Mesenchymal stem cell (in vitro differentiated cells and primary cell): ENCODE measurements at regions not wholly inside any gene's neighbourhood (a gene's known extent, or its start where the extent isn't known, plus 50 kb on each side); places are given as distances from the start of the nearest gene placed in this dataset.

Source experiments
- DNase-seq: peaks from one replicate; pipeline ENCODE4 v3.0.0-alpha.2; 2013
- H2AFZ ChIP-seq: one replicate; pipeline ENCODE4 v1.6.1; 2013; ENCODE audit warnings: low read depth, mild to moderate bottlenecking, control low read depth, inconsistent platforms, low read length, moderate library complexity
- H2AK5ac ChIP-seq: 2 replicates; pipeline ENCODE4 v1.6.1; 2013; ENCODE audit warnings: low read length, moderate library complexity, mild to moderate bottlenecking, inconsistent platforms; ENCODE audit not compliant: severe bottlenecking
- H2BK120ac ChIP-seq: one replicate; pipeline ENCODE4 v1.6.1; 2013; ENCODE audit warnings: low read depth, mild to moderate bottlenecking, inconsistent platforms, low read length, moderate library complexity
- H2BK12ac ChIP-seq, 2 experiments: one replicate each; pipeline ENCODE4 v1.6.1; 2013; ENCODE audit warnings: inconsistent platforms in 2 of 2, low read length in 2 of 2, mild to moderate bottlenecking in 2 of 2, moderate library complexity in 2 of 2, control low read depth in 1 of 2
- H2BK15ac ChIP-seq: one replicate; pipeline ENCODE4 v1.6.1; 2013; ENCODE audit warnings: mild to moderate bottlenecking, low read depth, inconsistent platforms; ENCODE audit not compliant: poor library complexity, severe bottlenecking
- H2BK5ac ChIP-seq: 2 replicates; pipeline ENCODE4 v1.6.1; 2013; ENCODE audit warnings: low read depth, mild to moderate bottlenecking, low read length, control low read depth, inconsistent platforms; ENCODE audit not compliant: poor library complexity, severe bottlenecking
- H3K14ac ChIP-seq, 2 experiments: one replicate each; pipeline ENCODE4 v1.6.1; 2013; ENCODE audit warnings: inconsistent platforms in 2 of 2, low read length in 2 of 2, control low read depth in 1 of 2, mild to moderate bottlenecking in 1 of 2, moderate library complexity in 1 of 2
- H3K18ac ChIP-seq, 2 experiments: one replicate each; pipeline ENCODE4 v1.6.1; 2013; ENCODE audit warnings: inconsistent platforms in 2 of 2, low read length in 2 of 2, control low read depth in 1 of 2, low read depth in 1 of 2, mild to moderate bottlenecking in 1 of 2
- H3K23ac ChIP-seq, 2 experiments: one replicate each; pipeline ENCODE4 v1.6.1; 2013; ENCODE audit warnings: inconsistent platforms in 2 of 2, low read length in 2 of 2, mild to moderate bottlenecking in 2 of 2, moderate library complexity in 2 of 2, control low read depth in 1 of 2
- H3K27ac ChIP-seq: 2 replicates; pipeline ENCODE4 v1.5.1; 2013; ENCODE audit warnings: mild to moderate bottlenecking, moderate library complexity, low read length, control low read depth, inconsistent platforms; ENCODE audit not compliant: poor library complexity, severe bottlenecking
- H3K27me3 ChIP-seq, 2 experiments: 2 replicates each; pipeline versions ENCODE4 v1.6.1 to v1.7.0; 2013; ENCODE audit warnings: low read length in 2 of 2, mild to moderate bottlenecking in 2 of 2, moderate library complexity in 2 of 2, control low read depth in 1 of 2, inconsistent platforms in 1 of 2; ENCODE audit not compliant: control insufficient read depth in 1 of 2, insufficient read depth in 1 of 2
- H3K36me3 ChIP-seq, 2 experiments: 2 replicates each; pipeline versions ENCODE4 v1.6.1 to v1.7.0; 2013; ENCODE audit warnings: low read length in 2 of 2, control low read depth in 1 of 2, inconsistent platforms in 1 of 2, low read depth in 1 of 2, mild to moderate bottlenecking in 1 of 2; ENCODE audit not compliant: insufficient read depth in 2 of 2, control insufficient read depth in 1 of 2
- H3K4ac ChIP-seq, 2 experiments: one replicate each; pipeline ENCODE4 v1.6.1; 2013; ENCODE audit warnings: inconsistent platforms in 2 of 2, low read length in 2 of 2, mild to moderate bottlenecking in 2 of 2, moderate library complexity in 2 of 2, control low read depth in 1 of 2, low read depth in 1 of 2
- H3K4me1 ChIP-seq: 2 replicates; pipeline ENCODE4 v1.6.1; 2013; ENCODE audit warnings: low read depth, low read length, control low read depth; ENCODE audit not compliant: control insufficient read depth, insufficient read depth
- H3K4me2 ChIP-seq: 2 replicates; pipeline ENCODE4 v1.6.1; 2013; ENCODE audit warnings: low read length, mild to moderate bottlenecking, inconsistent platforms; ENCODE audit not compliant: poor library complexity, severe bottlenecking
- H3K4me3 ChIP-seq, 2 experiments: 2 replicates each; pipeline versions ENCODE4 v1.5.1 to v1.7.0; 2013; ENCODE audit warnings: low read length in 2 of 2, mild to moderate bottlenecking in 2 of 2, control low read depth in 1 of 2, low read depth in 1 of 2; ENCODE audit not compliant: insufficient read depth in 1 of 2
- H3K79me1 ChIP-seq: replicated peaks from 2 replicates; pipeline ENCODE4 v1.6.1; 2013; ENCODE audit warnings: mild to moderate bottlenecking, control low read depth, low read length, inconsistent platforms; ENCODE audit not compliant: poor library complexity, severe bottlenecking
- H3K9ac ChIP-seq: 2 replicates; pipeline ENCODE4 v1.7.0; 2013; ENCODE audit warnings: mild to moderate bottlenecking, low read length, moderate library complexity
- H3K9me3 ChIP-seq: 2 replicates; pipeline ENCODE4 v1.7.0; 2013; ENCODE audit warnings: mild to moderate bottlenecking, low read length; ENCODE audit not compliant: control insufficient read depth
- H4K8ac ChIP-seq: one replicate; pipeline ENCODE4 v1.6.1; 2013; ENCODE audit warnings: inconsistent platforms, mild to moderate bottlenecking, low read length, moderate library complexity
- H4K91ac ChIP-seq: one replicate; pipeline ENCODE4 v1.6.1; 2013; ENCODE audit warnings: mild to moderate bottlenecking, low read length, inconsistent platforms
- WGBS: methylation state at CpG from one replicate; pipeline ENCODE4 v1.1.7; 2013; ENCODE audit warnings: mixed read lengths; 5-methylcytosine and 5-hydroxymethylcytosine counted together

- Histone ChIP-seq H3K18ac (no peak overlapping the region), H4K8ac (no peak overlapping the region), H3K14ac (no peak overlapping the region), H3K23ac (no peak overlapping the region), H3K27ac (no peak overlapping the region), H3K9ac (no peak overlapping the region), H3K27me3 (no peaks in the 10 kb centered on the region), H3K36me3 (no peaks in the 10 kb centered on the region), H2BK120ac (no peak overlapping the region), H4K91ac (peak overlapping the region; percentile 45), H2BK12ac (no peak overlapping the region), H3K4me3 (no peak overlapping the region), H3K9me3 (no peaks in the 10 kb centered on the region), H3K4ac (no peak overlapping the region), H2AK5ac (no peak overlapping the region), H2BK5ac (no peak overlapping the region), H2BK15ac (no peak overlapping the region), H3K4me1 (peaks cover 1% of the 10 kb centered on the region), H3K79me1 (no peaks in the 10 kb centered on the region), H3K4me2 (no peak overlapping the region), H2AFZ (no peak overlapping the region)
- DNase-seq = no peak
- 87% methylated on average over 20 of the region's 20 CpGs for WGBS
These were observed 103.9 kb upstream of the C1orf174 start for GRCh38 chr1:4003846-4004505.

GRCh38 chr1:4004635-4005430, 104.8 kb upstream of the C1orf174 start:
- H3K4me1 ChIP-seq = peaks cover 1% of the 10 kb centered on the region
- H3K36me3 ChIP-seq = no peaks in the 10 kb centered on the region
- no peaks in the 10 kb centered on the region for H3K9me3 ChIP-seq
- H3K14ac ChIP-seq = no peak overlapping the region
- no peak overlapping the region for H3K4me3 ChIP-seq
- no peak overlapping the region for H3K4me2 ChIP-seq
- no peak overlapping the region for H3K23ac ChIP-seq
- H3K4ac ChIP-seq = no peak overlapping the region
- no peak overlapping the region for H2AFZ ChIP-seq
- no peak overlapping the region for H2BK12ac ChIP-seq
- H4K91ac ChIP-seq = no peak overlapping the region
- H3K27me3 ChIP-seq = no peaks in the 10 kb centered on the region
- no peak overlapping the region for H2BK120ac ChIP-seq
- H4K8ac ChIP-seq = no peak overlapping the region
- H3K27ac ChIP-seq = no peak overlapping the region
- H2BK5ac ChIP-seq = no peak overlapping the region
- WGBS = 85% methylated on average over 17 of the region's 17 CpGs
- H3K79me1 ChIP-seq = no peaks in the 10 kb centered on the region
- no peak overlapping the region for H3K18ac ChIP-seq
- no peak for DNase-seq
- no peak overlapping the region for H2AK5ac ChIP-seq
- H3K9ac ChIP-seq = no peak overlapping the region
- no peak overlapping the region for H2BK15ac ChIP-seq

GRCh38 chr1:4005431-4005830, 105.4 kb upstream of the C1orf174 start:
- Histone ChIP-seq H3K18ac (no peak overlapping the region), H3K27me3 (no peaks in the 10 kb centered on the region), H3K9me3 (no peaks in the 10 kb centered on the region), H3K14ac (no peak overlapping the region), H3K4ac (no peak overlapping the region), H3K27ac (no peak overlapping the region), H2BK12ac (no peak overlapping the region), H3K4me3 (no peak overlapping the region), H4K8ac (no peak overlapping the region), H3K79me1 (no peaks in the 10 kb centered on the region), H3K23ac (no peak overlapping the region), H3K4me2 (no peak overlapping the region), H2BK120ac (no peak overlapping the region), H2AK5ac (no peak overlapping the region), H3K4me1 (peaks cover 1% of the 10 kb centered on the region), H3K36me3 (no peaks in the 10 kb centered on the region), H2AFZ (no peak overlapping the region), H4K91ac (no peak overlapping the region), H3K9ac (no peak overlapping the region), H2BK15ac (no peak overlapping the region), H2BK5ac (no peak overlapping the region)
- WGBS = 79% methylated on average over 6 of the region's 6 CpGs
- DNase-seq = no peak

DNA sequence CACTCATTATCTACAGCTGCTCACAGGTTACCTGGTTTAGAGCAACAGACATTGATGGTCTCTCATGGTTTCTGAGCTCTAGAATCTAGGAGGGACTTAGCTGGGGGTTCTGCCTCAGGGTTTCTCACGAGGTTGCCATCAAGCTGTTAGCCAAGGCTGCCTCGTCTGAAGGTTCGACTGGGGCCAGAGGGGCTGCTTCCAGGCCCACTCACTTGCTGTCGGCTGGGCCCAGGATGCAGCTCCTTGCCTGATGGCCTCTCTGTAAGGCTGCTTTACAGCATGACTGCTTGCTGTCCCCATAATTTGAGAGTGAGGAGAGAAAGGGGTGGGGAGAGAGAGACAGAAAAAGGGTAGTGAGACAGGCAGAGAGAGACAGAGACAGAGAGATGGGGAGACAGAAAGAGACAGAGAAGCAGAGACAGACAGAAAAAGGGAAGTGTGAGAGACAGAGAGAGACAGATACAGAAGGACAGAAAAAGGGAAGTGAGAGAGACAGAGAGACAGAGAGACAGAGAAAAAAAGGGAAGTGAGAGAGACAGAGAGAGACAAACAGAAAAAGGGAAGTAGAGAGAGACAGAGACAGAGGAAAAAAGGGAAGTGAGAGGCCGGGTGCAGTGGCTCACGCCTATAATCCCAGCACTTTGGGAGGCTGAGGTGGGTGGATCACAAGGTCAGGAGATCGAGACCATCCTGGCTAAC, 106.8 kb upstream of the C1orf174 start:
- no peak overlapping the region for H2BK120ac ChIP-seq
- no peak overlapping the region for H3K9ac ChIP-seq
- H3K14ac ChIP-seq = no peak overlapping the region
- no peak for DNase-seq
- H3K9me3 ChIP-seq = no peaks in the 10 kb centered on the region
- H4K8ac ChIP-seq = no peak overlapping the region
- no peaks in the 10 kb centered on the region for H3K27me3 ChIP-seq
- no peak overlapping the region for H3K27ac ChIP-seq
- no peak overlapping the region for H3K23ac ChIP-seq
- no peak overlapping the region for H2BK12ac ChIP-seq
- H2BK5ac ChIP-seq = no peak overlapping the region
- H4K91ac ChIP-seq = no peak overlapping the region
- H3K4me2 ChIP-seq = no peak overlapping the region
- H3K36me3 ChIP-seq = no peaks in the 10 kb centered on the region
- H3K4ac ChIP-seq = no peak overlapping the region
- H2AFZ ChIP-seq = no peak overlapping the region
- no peak overlapping the region for H2BK15ac ChIP-seq
- no peak overlapping the region for H3K18ac ChIP-seq
- WGBS = 73% methylated on average over 5 of the region's 7 CpGs
- peaks cover under 1% of the 10 kb centered on the region for H3K4me1 ChIP-seq
- no peak overlapping the region for H3K4me3 ChIP-seq
- H3K79me1 ChIP-seq = no peaks in the 10 kb centered on the region
- no peak overlapping the region for H2AK5ac ChIP-seq
